Brain microvascular endothelial cell (primary cell): ENCODE measurements at regions not wholly inside any gene's neighbourhood (a gene's known extent, or its start where the extent isn't known, plus 50 kb on each side); places are given as distances from the start of the nearest gene placed in this dataset.

Experiments
- DNase-seq: peaks from one replicate; pipeline ENCODE4 v3.0.0-alpha.2; 2020
- H3K27ac ChIP-seq: fragments of 250-450 bp; sonication (Bioruptor Pico); 2 replicates; pipeline ENCODE4 v1.5.1; 2020; ENCODE audit warnings: mild to moderate bottlenecking, moderate library complexity
- H3K27me3 ChIP-seq: fragments of 250-450 bp; sonication (Bioruptor Pico); replicated peaks from 2 replicates; pipeline ENCODE4 v1.5.1; 2020; ENCODE audit warnings: mild to moderate bottlenecking
- H3K36me3 ChIP-seq: fragments of 250-450 bp; sonication (Bioruptor Pico); replicated peaks from 2 replicates; pipeline ENCODE4 v1.5.1; 2020; ENCODE audit warnings: mild to moderate bottlenecking
- H3K4me3 ChIP-seq: 2 replicates; pipeline ENCODE4 v1.5.1; 2011; ENCODE audit warnings: low read depth, mild to moderate bottlenecking, control low read depth, low read length, moderate library complexity
- in situ Hi-C: cut with HindIII; loops from 2 replicates; pipeline ENCODE4 v1.10.0; 2017; ENCODE audit warnings: low sequenced_read_pairs, low pct_ligation_motif_present
- TF ChIP-seq, protein P1 (sequence below): IDR thresholded peaks from 2 replicates; pipeline ENCODE4 v1.5.1; 2011; ENCODE audit warnings: low read depth, mild to moderate bottlenecking, moderate library complexity, low read length, control low read depth, inconsistent platforms; ENCODE audit errors: missing control alignments

- no peak overlapping the region for H3K27ac ChIP-seq
- in situ Hi-C loops = no loop called here
- H3K27me3 ChIP-seq = no peaks in the 10 kb centered on the region
- DNase-seq = no peak
- H3K36me3 ChIP-seq = no peaks in the 10 kb centered on the region
- no peak overlapping the region for H3K4me3 ChIP-seq
- TF ChIP-seq, protein P1, sequence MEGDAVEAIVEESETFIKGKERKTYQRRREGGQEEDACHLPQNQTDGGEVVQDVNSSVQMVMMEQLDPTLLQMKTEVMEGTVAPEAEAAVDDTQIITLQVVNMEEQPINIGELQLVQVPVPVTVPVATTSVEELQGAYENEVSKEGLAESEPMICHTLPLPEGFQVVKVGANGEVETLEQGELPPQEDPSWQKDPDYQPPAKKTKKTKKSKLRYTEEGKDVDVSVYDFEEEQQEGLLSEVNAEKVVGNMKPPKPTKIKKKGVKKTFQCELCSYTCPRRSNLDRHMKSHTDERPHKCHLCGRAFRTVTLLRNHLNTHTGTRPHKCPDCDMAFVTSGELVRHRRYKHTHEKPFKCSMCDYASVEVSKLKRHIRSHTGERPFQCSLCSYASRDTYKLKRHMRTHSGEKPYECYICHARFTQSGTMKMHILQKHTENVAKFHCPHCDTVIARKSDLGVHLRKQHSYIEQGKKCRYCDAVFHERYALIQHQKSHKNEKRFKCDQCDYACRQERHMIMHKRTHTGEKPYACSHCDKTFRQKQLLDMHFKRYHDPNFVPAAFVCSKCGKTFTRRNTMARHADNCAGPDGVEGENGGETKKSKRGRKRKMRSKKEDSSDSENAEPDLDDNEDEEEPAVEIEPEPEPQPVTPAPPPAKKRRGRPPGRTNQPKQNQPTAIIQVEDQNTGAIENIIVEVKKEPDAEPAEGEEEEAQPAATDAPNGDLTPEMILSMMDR = no peak
These were observed 102.7 kb upstream of the FAM9C start for GRCh38 chrX:13147147-13147546.

GRCh38 chrX:13144927-13145655, 100.7 kb upstream of the FAM9C start:
- Histone ChIP-seq H3K27ac (peak overlapping the region; percentile 5), H3K27me3 (no peaks in the 10 kb centered on the region), H3K36me3 (no peaks in the 10 kb centered on the region), H3K4me3 (no peak overlapping the region)
- DNase-seq = no peak
- in situ Hi-C loops = no loop called here
- TF ChIP-seq, protein P1 = no peak

DNA sequence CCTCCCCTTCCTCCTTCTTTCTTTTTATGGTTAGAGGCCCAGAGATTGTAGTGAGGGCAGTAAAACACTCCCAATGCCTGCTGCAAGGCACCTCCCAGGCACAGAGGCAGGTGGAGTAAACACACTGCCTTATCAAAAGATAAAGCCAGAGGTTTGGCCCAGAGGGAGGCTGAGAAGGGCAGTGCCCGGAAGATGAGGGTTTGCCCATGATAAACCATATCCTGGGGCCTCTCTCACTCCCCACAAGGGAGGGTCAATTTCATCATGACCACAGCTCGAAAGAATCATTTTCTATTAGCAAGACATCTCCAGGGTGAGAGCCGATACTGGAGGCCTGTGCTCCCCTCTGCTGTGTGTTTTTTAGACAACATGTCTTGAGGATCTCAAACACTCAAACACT, 98.5 kb upstream of the FAM9C start:
- in situ Hi-C loops = no loop called here
- TF ChIP-seq, protein P1 = no peak
- no peaks in the 10 kb centered on the region for H3K27me3 ChIP-seq
- H3K36me3 ChIP-seq = no peaks in the 10 kb centered on the region
- H3K4me3 ChIP-seq = no peak overlapping the region
- no peak overlapping the region for H3K27ac ChIP-seq
- no peak for DNase-seq

DNA sequence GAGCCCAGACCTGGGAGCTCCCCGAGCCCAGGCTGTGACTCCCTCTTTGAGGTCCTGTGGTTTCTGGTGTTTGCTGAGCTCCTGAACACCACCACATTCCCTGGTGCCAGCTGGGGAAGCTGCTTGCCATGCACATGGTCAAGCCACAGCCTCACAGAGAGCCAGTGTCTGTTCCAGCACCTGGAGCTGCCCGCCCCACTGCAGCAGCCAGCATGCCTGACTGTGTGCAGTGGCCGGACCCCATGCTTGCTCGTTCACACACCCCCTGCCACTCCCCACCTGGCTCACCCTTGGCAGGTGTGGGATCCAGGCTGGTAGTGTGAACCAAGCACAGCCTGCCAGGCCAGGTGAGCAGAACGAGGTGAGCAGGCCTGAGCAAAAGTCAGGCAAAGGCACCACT, 95.6 kb upstream of the FAM9C start:
- TF ChIP-seq, protein P1 = no peak
- in situ Hi-C loops = no loop called here
- H3K27ac ChIP-seq = no peak overlapping the region
- no peaks in the 10 kb centered on the region for H3K36me3 ChIP-seq
- no peak for DNase-seq
- no peak overlapping the region for H3K4me3 ChIP-seq
- no peaks in the 10 kb centered on the region for H3K27me3 ChIP-seq

DNA sequence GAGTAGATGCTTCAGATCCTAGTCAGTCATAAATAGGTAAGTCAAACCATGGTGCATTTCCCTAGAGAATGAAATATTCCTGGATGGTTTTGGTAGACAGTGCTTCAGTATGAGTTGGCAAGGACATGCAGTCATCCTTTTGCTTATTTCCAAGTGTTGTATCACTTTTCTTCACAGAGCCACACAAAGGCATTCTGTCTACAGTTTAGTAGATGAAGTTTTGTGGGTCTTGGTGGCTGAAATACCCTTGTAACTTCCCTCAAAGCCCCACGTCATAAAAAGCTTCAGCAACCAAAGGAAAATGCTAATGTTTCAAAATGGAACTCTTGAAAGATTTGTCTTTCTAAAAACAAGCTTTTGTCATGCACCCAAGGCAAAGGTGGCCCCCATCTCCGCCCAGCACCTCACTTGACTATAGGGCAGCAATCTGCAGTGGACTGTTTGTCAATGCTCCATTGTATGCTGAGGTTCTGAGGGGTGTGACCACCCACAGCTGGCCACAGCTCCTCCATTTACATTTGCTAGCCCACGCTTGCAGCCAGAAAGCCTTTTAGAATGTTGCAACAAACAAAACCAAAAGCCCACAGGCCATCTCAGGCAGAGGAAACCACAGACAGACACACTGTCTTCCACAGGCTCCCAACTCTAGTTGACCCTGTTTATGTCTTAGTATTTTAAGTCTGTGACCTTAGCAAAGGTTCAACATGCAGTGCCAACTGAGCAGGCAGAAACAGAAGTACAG, 87.1 kb upstream of the FAM9C start:
- H3K27me3 ChIP-seq = no peaks in the 10 kb centered on the region
- no peaks in the 10 kb centered on the region for H3K36me3 ChIP-seq
- no peak for DNase-seq
- in situ Hi-C loops = no loop called here
- H3K27ac ChIP-seq = no peak overlapping the region
- no peak overlapping the region for H3K4me3 ChIP-seq
- TF ChIP-seq, protein P1 = no peak
